Body of pancreas (tissue), 4 donors: ENCODE measurements at regions not wholly inside any gene's neighbourhood (a gene's known extent, or its start where the extent isn't known, plus 50 kb on each side); places are given as distances from the start of the nearest gene placed in this dataset.

Experiments used
- ATAC-seq: fragments of 150-250 bp; one replicate; pipeline ENCODE4 v1.9.1; 2016
- DNase-seq, 4 donors: peaks; one replicate each; pipeline ENCODE4 v3.0.0-alpha.2; 2019
- H3K27ac ChIP-seq, 4 donors: fragments of 200-600 bp; sonication (generic); 1 replicate in 3 of 4; 2 replicates in 1 of 4; pipeline versions ENCODE4 v1.5.1 to v1.6.1; 2016 to 2019; ENCODE audit warnings: mild to moderate bottlenecking in 1 of 4, mixed read lengths in 1 of 4, moderate library complexity in 1 of 4
- H3K27me3 ChIP-seq, 2 donors: fragments of 200-600 bp; sonication (generic); one replicate each; pipeline ENCODE4 v1.6.0; 2016; ENCODE audit warnings: mild to moderate bottlenecking in 1 of 2
- H3K36me3 ChIP-seq, 2 donors: fragments of 200-600 bp; sonication (generic); replicated peaks in 1 of 2; 2 replicates each; pipeline ENCODE4 v1.5.1; 2016; ENCODE audit warnings: low read depth in 2 of 2; ENCODE audit not compliant: insufficient read depth in 1 of 2
- H3K4me1 ChIP-seq: fragments of 200-600 bp; sonication (generic); one replicate; pipeline ENCODE4 v1.6.0; 2016
- H3K4me3 ChIP-seq, 2 donors: fragments of 200-600 bp; sonication (generic); 1 replicate in 1 of 2; 2 replicates in 1 of 2; pipeline ENCODE4 v1.5.1; 2016 to 2019
- H3K9me3 ChIP-seq, 3 donors: fragments of 200-600 bp; sonication (generic); 1 replicate in 2 of 3; 2 replicates in 1 of 3; pipeline ENCODE4 v1.5.1; 2016
- POLR2A ChIP-seq, 3 donors: fragments of 450-650 bp; IDR thresholded peaks; one replicate each; pipeline ENCODE4 v1.6.1; 2016; ENCODE audit warnings: antibody characterized with exemption in 3 of 3, mild to moderate bottlenecking in 2 of 3
- WGBS, 2 donors: methylation state at CpG; one replicate each; pipeline ENCODE4 v1.1.5; 2017; 5-methylcytosine and 5-hydroxymethylcytosine counted together
- intact Hi-C: fragments of 100-400 bp; cut with DNase I; formaldehyde crosslinking; loops from one replicate; pipeline ENCODE4 v1.15.1; 2023
- TF ChIP-seq, protein P1 (sequence below), 7 experiments: fragments of 450-650 bp in 4 of 7; fragments of 200-600 bp in 3 of 7; sonication (generic) in 3 of 7; IDR thresholded peaks; one replicate each; pipeline ENCODE4 v1.5.1; 2016 to 2019; ENCODE audit warnings: antibody characterized with exemption in 7 of 7

DNA sequence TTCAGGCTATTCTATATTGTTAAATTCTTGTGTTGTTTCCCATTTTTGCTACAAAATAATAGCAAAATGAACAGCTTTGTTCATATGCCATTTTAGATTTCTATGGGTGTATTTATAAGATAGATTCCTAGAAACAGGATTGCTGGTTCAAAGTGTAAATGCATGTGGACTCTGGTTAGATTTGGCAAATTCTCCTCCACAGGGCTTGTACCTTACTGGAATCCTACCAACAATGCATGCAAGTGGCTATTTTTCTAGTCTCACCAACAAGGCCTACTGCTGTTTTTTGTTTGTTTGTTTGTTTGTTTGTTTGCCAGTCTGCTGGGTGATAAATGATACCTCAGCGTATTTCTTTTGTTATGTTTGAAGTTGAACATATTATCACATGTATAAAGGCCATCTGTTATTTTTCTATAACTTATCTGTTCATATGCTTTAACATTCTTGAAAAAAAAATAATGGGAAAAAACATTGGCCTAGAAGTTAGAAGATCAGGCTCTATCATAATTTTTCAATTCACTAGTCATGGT lies 87.1 kb upstream of the AHR start:
- no peaks in the 10 kb centered on the region for H3K27me3 ChIP-seq
- H3K4me3 ChIP-seq = no peak overlapping the region
- 82 to 85% methylated on average over 1 of the region's 1 CpG for WGBS, 2 donors
- H3K27ac ChIP-seq = no peak overlapping the region
- H3K4me1 ChIP-seq = no peaks in the 10 kb centered on the region
- H3K9me3 ChIP-seq = no peaks in the 10 kb centered on the region
- DNase-seq (no peak), ATAC-seq (no peak)
- H3K36me3 ChIP-seq = no peaks in the 10 kb centered on the region
- no peak for TF ChIP-seq POLR2A (IDR thresholded peaks at IDR 0.05)
- TF ChIP-seq, protein P1, sequence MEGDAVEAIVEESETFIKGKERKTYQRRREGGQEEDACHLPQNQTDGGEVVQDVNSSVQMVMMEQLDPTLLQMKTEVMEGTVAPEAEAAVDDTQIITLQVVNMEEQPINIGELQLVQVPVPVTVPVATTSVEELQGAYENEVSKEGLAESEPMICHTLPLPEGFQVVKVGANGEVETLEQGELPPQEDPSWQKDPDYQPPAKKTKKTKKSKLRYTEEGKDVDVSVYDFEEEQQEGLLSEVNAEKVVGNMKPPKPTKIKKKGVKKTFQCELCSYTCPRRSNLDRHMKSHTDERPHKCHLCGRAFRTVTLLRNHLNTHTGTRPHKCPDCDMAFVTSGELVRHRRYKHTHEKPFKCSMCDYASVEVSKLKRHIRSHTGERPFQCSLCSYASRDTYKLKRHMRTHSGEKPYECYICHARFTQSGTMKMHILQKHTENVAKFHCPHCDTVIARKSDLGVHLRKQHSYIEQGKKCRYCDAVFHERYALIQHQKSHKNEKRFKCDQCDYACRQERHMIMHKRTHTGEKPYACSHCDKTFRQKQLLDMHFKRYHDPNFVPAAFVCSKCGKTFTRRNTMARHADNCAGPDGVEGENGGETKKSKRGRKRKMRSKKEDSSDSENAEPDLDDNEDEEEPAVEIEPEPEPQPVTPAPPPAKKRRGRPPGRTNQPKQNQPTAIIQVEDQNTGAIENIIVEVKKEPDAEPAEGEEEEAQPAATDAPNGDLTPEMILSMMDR (IDR thresholded peaks at IDR 0.05) = no peak
- intact Hi-C loops = no loop called here

DNA sequence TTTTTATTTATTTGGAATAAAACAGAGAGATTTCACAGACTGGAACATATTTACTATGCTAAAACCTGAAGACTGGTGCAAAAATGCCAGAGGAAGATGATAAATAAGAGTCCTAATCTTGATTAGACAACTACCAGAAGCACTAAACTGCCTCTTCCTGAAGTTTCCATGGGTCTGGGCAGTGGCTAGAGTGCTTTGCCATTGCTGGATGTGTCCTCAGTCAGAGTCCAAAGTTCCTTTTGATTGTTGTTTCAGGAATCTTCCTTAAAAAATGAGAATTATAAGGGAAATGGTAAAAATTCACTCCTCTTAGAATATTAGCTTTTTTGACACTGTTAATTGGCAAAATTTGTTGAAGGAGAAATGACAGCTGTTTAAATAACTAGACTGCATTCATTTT lies 86.3 kb upstream of the AHR start:
- ATAC-seq (no peak), DNase-seq (no peak)
- no peaks in the 10 kb centered on the region for H3K9me3 ChIP-seq
- no peaks in the 10 kb centered on the region for H3K27me3 ChIP-seq
- TF ChIP-seq, protein P1 (IDR thresholded peaks at IDR 0.05) = no peak
- no peak for TF ChIP-seq POLR2A (IDR thresholded peaks at IDR 0.05)
- H3K4me1 ChIP-seq = no peaks in the 10 kb centered on the region
- H3K36me3 ChIP-seq = no peaks in the 10 kb centered on the region
- no peak overlapping the region for H3K27ac ChIP-seq
- intact Hi-C loops = no loop called here
- no peak overlapping the region for H3K4me3 ChIP-seq

DNA sequence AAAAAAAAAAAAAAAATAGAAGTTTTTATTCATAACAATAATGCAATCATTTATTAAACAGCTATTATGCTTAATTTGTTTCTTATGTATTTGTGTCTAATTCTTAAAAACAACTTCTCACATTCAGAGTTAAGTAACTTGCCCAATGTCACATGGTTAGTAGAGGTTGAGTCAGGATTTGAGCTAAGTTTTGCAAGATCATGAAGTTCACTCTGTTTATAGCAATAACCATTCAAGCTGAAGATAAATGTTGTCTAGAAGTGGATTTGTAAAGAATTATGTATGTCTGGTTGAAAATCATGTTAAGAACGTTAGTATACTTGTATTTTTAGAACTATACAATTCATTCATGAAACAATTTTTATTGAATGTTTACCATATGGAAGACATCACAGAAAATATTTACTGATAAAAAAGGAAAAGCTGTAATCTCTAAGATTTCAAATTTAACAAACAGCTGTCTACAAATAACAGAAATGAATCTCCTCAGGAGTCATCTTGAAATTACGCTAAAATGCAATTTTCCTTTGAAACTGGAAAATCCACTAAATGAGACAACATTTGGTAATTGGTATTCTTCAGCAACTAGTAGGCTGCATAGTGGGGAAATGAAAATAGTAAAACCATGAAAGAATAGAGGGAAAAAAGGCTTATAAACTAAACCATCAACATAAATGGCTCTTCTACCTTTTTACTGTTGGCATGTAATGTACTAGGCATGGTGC lies 70.5 kb upstream of the AHR start:
- no peak for TF ChIP-seq POLR2A (IDR thresholded peaks at IDR 0.05)
- TF ChIP-seq, protein P1 (IDR thresholded peaks at IDR 0.05) = no peak
- H3K27me3 ChIP-seq = no peaks in the 10 kb centered on the region
- H3K9me3 ChIP-seq = no peaks in the 10 kb centered on the region
- H3K36me3 ChIP-seq = peaks cover 0 to 3% of the 10 kb centered on the region in 2 donors
- no peak overlapping the region for H3K4me3 ChIP-seq
- intact Hi-C loops = no loop called here
- H3K4me1 ChIP-seq = no peaks in the 10 kb centered on the region
- H3K27ac ChIP-seq = no peak overlapping the region
- DNase-seq (no peak), ATAC-seq (no peak)
- 82 to 88% methylated on average over 2 of the region's 2 CpGs for WGBS, 2 donors

DNA sequence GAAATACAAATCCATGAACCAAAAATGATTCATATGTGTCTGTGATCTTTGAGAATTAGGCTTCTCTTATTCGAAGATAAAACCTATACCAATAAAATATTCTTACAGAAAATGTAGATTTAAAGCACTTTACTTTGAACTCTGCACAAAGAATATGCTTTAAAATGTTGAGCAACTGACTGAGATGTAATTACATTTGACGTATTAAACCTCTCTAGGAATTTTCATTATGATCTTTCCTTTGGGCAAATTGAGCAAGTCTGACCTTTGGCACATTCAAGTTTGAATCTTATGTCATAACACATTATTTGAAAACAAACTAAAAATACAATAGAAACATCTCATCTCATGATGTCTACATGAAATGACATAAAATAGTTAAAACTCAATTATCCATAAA lies 69.2 kb upstream of the AHR start:
- no peak for DNase-seq
- no peaks in the 10 kb centered on the region for H3K4me1 ChIP-seq
- intact Hi-C loops = no loop called here
- no peak for TF ChIP-seq POLR2A (IDR thresholded peaks at IDR 0.05)
- ATAC-seq = no peak
- 77 to 78% methylated on average over 2 of the region's 2 CpGs for whole genome bisulfite sequencing, 2 donors
- no peaks in the 10 kb centered on the region for H3K27me3 ChIP-seq
- H3K36me3 ChIP-seq = peaks cover 0 to 3% of the 10 kb centered on the region in 2 donors
- no peak overlapping the region for H3K4me3 ChIP-seq
- no peak overlapping the region for H3K27ac ChIP-seq
- no peaks in the 10 kb centered on the region for H3K9me3 ChIP-seq

DNA sequence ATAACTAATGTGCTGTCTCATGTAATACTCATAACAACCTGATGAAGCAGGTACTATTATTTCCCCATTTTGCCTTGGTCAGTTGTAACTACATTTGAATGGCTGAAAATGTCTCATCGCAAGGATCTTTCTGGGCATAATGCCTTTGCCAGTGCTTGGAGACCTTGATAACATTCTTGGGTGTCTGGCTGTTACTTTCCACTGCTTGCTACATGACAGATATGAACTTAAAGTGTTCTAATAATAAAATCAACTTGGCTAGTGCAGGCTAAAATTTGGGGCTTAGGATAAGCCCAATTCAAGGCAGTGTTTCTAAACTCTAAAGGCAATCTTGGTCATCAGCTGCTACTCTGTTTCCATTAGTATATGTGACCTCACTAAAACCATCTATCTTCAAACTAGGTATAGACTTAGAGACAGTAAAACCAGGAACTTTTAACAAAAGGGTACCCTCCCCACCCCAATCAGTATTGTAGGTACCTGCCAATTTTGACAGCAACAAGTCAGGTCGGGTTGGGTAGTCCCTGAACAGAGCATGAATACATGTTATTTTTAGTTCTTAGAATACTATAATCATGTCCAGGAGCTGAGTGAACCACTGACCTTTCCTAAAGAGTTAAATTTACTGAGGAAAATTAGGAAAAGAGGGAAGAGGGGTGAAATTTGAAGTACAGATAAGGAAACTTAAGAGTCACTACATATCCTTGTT lies 68.2 kb upstream of the AHR start:
- H3K27me3 ChIP-seq = no peaks in the 10 kb centered on the region
- ATAC-seq = no peak
- peaks cover 0 to 3% of the 10 kb centered on the region in 2 donors for H3K36me3 ChIP-seq
- WGBS, 2 donors = 56% methylated on average over 2 of the region's 2 CpGs
- H3K27ac ChIP-seq = no peak overlapping the region
- intact Hi-C loops = no loop called here
- DNase-seq = no peak
- no peak for TF ChIP-seq POLR2A (IDR thresholded peaks at IDR 0.05)
- TF ChIP-seq, protein P1 (IDR thresholded peaks at IDR 0.05) = no peak
- no peak overlapping the region for H3K4me3 ChIP-seq
- H3K9me3 ChIP-seq = no peaks in the 10 kb centered on the region
- no peaks in the 10 kb centered on the region for H3K4me1 ChIP-seq
